ENCODE measurements at regions not wholly inside any gene's neighbourhood (a gene's known extent, or its start where the extent isn't known, plus 50 kb on each side); places are given as distances from the start of the nearest gene placed in this dataset.

DNA sequence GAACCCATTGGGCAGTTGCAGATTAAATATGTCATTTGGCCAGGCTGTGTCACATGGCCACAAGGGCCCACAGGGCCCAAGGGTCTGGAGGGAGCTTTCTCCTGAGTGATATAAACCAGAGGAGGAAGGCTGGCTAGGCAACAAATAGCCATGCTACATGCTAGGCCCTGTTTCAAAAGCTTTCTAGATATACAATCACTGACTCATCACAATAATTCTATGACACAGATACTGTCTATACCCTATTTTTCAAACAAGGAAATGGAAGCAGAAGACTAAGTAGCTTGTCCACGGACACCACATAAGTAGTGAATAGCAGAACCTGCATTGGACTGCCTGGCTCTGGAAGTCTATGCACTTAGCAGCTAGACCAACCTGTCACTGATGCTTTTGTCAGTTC is 625.4 kb downstream of the NTRK3 start:
- no peaks in the 10 kb centered on the region for H3K9me3 ChIP-seq (ENCODE audit: control insufficient read depth, low read length)
- H3K36me3 ChIP-seq (ENCODE audit: control insufficient read depth, insufficient read depth, low read length), result no peaks in the 10 kb centered on the region
- no peaks in the 10 kb centered on the region for H3K4me1 ChIP-seq (ENCODE audit: control insufficient read depth, insufficient read depth, low read length)
- H3K27me3 ChIP-seq (ENCODE audit: control insufficient read depth, insufficient read depth, low read length, poor library complexity, severe bottlenecking), result no peaks in the 10 kb centered on the region
- H3K27ac ChIP-seq (ENCODE audit: low read depth, low read length), result no peak overlapping the region
- Mint-ChIP-seq H3K4me1 (peaks cover 51% of the 10 kb centered on the region), H3K9me3 (no peaks in the 10 kb centered on the region), H3K27me3 (ENCODE audit: insufficient read depth) (peaks cover 13% of the 10 kb centered on the region), H3K36me3 (ENCODE audit: low read depth) (no peaks in the 10 kb centered on the region), H3K27ac (no peak overlapping the region), H3K4me3 (no peak overlapping the region)
- no peak for DNase-seq
- H3K4me3 ChIP-seq (ENCODE audit: low read length), result no peak overlapping the region
- WGBS, 2 experiments (ENCODE audit: insufficient coverage in 1 of 2, insufficient read length in 1 of 2), result 63 to 92% methylated on average over 1 of the region's 1 CpG
- no peak overlapping the region for H3K9ac ChIP-seq (ENCODE audit: extremely low read depth, low read length, poor library complexity, severe bottlenecking)
- TF ChIP-seq, protein P1, sequence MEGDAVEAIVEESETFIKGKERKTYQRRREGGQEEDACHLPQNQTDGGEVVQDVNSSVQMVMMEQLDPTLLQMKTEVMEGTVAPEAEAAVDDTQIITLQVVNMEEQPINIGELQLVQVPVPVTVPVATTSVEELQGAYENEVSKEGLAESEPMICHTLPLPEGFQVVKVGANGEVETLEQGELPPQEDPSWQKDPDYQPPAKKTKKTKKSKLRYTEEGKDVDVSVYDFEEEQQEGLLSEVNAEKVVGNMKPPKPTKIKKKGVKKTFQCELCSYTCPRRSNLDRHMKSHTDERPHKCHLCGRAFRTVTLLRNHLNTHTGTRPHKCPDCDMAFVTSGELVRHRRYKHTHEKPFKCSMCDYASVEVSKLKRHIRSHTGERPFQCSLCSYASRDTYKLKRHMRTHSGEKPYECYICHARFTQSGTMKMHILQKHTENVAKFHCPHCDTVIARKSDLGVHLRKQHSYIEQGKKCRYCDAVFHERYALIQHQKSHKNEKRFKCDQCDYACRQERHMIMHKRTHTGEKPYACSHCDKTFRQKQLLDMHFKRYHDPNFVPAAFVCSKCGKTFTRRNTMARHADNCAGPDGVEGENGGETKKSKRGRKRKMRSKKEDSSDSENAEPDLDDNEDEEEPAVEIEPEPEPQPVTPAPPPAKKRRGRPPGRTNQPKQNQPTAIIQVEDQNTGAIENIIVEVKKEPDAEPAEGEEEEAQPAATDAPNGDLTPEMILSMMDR (conservative IDR thresholded peaks at IDR 0.05), result no peak

DNA sequence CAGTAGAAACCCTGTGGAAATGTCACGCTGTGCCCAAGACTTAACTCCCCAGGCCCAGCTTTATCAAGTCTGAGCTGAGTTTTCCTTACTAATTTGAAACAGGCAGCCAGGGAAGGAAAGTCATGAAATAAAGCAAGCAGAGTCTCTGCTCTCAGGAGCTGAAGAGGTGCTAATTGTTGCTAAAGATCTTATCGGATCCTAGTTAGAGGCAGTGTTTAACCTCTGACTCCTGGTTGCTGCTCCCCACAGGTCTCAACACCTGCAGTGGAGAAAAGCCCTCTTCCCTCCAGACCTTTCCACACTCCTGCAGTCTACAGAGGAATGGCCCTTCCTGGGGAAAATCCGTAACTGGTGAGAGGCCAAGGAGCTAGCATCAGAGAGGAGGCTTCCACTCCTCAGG is 628.2 kb downstream of the NTRK3 start:
- no peak overlapping the region for H3K4me3 ChIP-seq (ENCODE audit: low read length)
- WGBS, 2 experiments (ENCODE audit: insufficient coverage in 1 of 2, insufficient read length in 1 of 2), result 35 to 78% methylated on average over 3 of the region's 3 CpGs
- H3K27ac Mint-ChIP-seq, result peak overlapping the region; percentile 76
- H3K27me3 Mint-ChIP-seq (ENCODE audit: insufficient read depth), result peaks cover 13% of the 10 kb centered on the region
- H3K4me1 ChIP-seq (ENCODE audit: control insufficient read depth, insufficient read depth, low read length), result no peaks in the 10 kb centered on the region
- no peak overlapping the region for H3K27ac ChIP-seq (ENCODE audit: low read depth, low read length)
- no peak overlapping the region for H3K4me3 Mint-ChIP-seq
- no peaks in the 10 kb centered on the region for H3K36me3 ChIP-seq (ENCODE audit: control insufficient read depth, insufficient read depth, low read length)
- no peaks in the 10 kb centered on the region for H3K27me3 ChIP-seq (ENCODE audit: control insufficient read depth, insufficient read depth, low read length, poor library complexity, severe bottlenecking)
- H3K9me3 Mint-ChIP-seq, result no peaks in the 10 kb centered on the region
- no peaks in the 10 kb centered on the region for H3K9me3 ChIP-seq (ENCODE audit: control insufficient read depth, low read length)
- peaks cover 41% of the 10 kb centered on the region for H3K4me1 Mint-ChIP-seq
- H3K9ac ChIP-seq (ENCODE audit: extremely low read depth, low read length, poor library complexity, severe bottlenecking), result no peak overlapping the region
- H3K36me3 Mint-ChIP-seq (ENCODE audit: low read depth), result no peaks in the 10 kb centered on the region
- TF ChIP-seq, protein P1 (conservative IDR thresholded peaks at IDR 0.05), result no peak
- peak; percentile 75 for DNase-seq

DNA sequence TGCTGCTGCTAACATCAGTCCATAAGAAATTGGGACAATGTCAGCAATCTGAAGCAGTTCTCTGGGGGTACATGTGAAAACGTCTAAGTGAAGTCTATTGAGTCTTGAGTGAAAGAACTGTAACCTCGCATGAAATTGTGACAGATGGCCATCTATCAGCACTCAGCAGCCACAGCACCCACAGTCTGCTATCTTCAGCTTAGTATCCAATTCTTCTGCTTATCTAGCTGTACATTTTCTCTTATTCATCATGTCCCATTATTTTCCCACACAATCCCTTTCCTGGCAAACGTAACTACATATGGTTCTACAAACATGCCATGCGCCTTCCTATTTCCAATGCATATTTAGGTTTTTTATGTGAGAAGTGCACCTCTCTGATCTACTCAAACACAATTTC is 629.7 kb downstream of the NTRK3 start:
- 87 to 100% methylated on average over 3 to 4 of the region's 4 CpGs for WGBS, 2 experiments (ENCODE audit: insufficient coverage in 1 of 2, insufficient read length in 1 of 2)
- Mint-ChIP-seq H3K36me3 (ENCODE audit: low read depth) (no peaks in the 10 kb centered on the region), H3K4me3 (no peak overlapping the region), H3K4me1 (peaks cover 35% of the 10 kb centered on the region), H3K27ac (no peak overlapping the region), H3K27me3 (ENCODE audit: insufficient read depth) (peaks cover 5% of the 10 kb centered on the region), H3K9me3 (no peaks in the 10 kb centered on the region)
- H3K4me1 ChIP-seq (ENCODE audit: control insufficient read depth, insufficient read depth, low read length), result no peaks in the 10 kb centered on the region
- H3K27me3 ChIP-seq (ENCODE audit: control insufficient read depth, insufficient read depth, low read length, poor library complexity, severe bottlenecking), result no peaks in the 10 kb centered on the region
- no peak overlapping the region for H3K9ac ChIP-seq (ENCODE audit: extremely low read depth, low read length, poor library complexity, severe bottlenecking)
- no peaks in the 10 kb centered on the region for H3K9me3 ChIP-seq (ENCODE audit: control insufficient read depth, low read length)
- TF ChIP-seq, protein P1 (conservative IDR thresholded peaks at IDR 0.05), result no peak
- no peak overlapping the region for H3K27ac ChIP-seq (ENCODE audit: low read depth, low read length)
- H3K36me3 ChIP-seq (ENCODE audit: control insufficient read depth, insufficient read depth, low read length), result no peaks in the 10 kb centered on the region
- DNase-seq, result no peak
- no peak overlapping the region for H3K4me3 ChIP-seq (ENCODE audit: low read length)

All from endodermal cell (in vitro differentiated cells).